HepG2 (cell line): ENCODE measurements at regions not wholly inside any gene's neighbourhood (a gene's known extent, or its start where the extent isn't known, plus 50 kb on each side); places are given as distances from the start of the nearest gene placed in this dataset.

Source experiments
- BORCS8-MEF2B ChIP-seq: sonication (generic); formaldehyde crosslinking; IDR thresholded peaks from 2 replicates; pipeline ENCODE4 v1.8.0; 2022; ENCODE audit warnings: mild to moderate bottlenecking, missing genetic modification reagents
- KLF9 ChIP-seq: IDR thresholded peaks from 2 replicates; pipeline ENCODE4 v1.6.1; 2016; ENCODE audit warnings: low read depth
- MXD4 ChIP-seq: IDR thresholded peaks from 2 replicates; pipeline ENCODE4 v1.6.1; 2016; ENCODE audit warnings: mild to moderate bottlenecking, missing biosample characterization, missing genetic modification reagents
- MYNN ChIP-seq: sonication (generic); formaldehyde crosslinking; IDR thresholded peaks from 2 replicates; pipeline ENCODE4 v1.4.0; 2020; ENCODE audit warnings: mild to moderate bottlenecking, low read depth, missing genetic modification reagents
- TF ChIP-seq, protein P1 (sequence below): IDR thresholded peaks from 2 replicates; pipeline ENCODE4 v1.6.1; 2016; ENCODE audit warnings: control low read depth
- TF ChIP-seq, protein P2 (sequence below): sonication (generic); formaldehyde crosslinking; IDR thresholded peaks from 2 replicates; pipeline ENCODE4 v1.5.1; 2020; ENCODE audit warnings: missing genetic modification reagents, mild to moderate bottlenecking, borderline replicate concordance
- TF ChIP-seq, protein P3 (sequence below): sonication (generic); formaldehyde crosslinking; IDR thresholded peaks from 2 replicates; pipeline ENCODE4 v1.8.0; 2022; ENCODE audit warnings: low read depth, missing genetic modification reagents
- TF ChIP-seq, protein P4 (sequence below): sonication (generic); formaldehyde crosslinking; IDR thresholded peaks from 2 replicates; pipeline ENCODE4 v1.5.1; 2020; ENCODE audit warnings: missing genetic modification reagents, mild to moderate bottlenecking, borderline replicate concordance

DNA sequence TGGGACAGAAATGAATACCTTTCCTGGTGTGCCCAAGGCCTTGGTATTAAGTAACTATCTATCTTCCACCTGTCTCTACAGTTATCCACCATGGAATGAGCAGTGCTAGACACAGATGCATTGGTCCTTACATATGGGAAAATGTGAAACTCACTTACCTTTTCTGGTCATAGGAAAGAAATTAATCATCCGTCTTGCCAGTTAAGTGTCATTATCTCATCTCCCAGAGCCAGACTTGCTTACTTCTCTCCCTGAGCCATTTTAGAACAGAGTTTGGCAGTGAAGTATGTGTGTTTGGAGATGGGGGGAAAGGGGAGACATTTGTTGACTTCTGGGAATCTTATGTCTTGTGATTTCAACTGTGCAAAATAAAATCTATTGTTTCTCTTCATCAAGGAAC is 1211.0 kb upstream of the CDH6 start (continued):
- TF ChIP-seq, protein P1, sequence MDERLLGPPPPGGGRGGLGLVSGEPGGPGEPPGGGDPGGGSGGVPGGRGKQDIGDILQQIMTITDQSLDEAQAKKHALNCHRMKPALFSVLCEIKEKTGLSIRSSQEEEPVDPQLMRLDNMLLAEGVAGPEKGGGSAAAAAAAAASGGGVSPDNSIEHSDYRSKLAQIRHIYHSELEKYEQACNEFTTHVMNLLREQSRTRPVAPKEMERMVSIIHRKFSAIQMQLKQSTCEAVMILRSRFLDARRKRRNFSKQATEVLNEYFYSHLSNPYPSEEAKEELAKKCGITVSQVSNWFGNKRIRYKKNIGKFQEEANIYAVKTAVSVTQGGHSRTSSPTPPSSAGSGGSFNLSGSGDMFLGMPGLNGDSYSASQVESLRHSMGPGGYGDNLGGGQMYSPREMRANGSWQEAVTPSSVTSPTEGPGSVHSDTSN = no peak
- TF ChIP-seq MXD4 (CRISPR knock-in tag) (no peak), MYNN (CRISPR knock-in tag) (no peak), BORCS8-MEF2B (CRISPR knock-in tag) (no peak), KLF9 (CRISPR knock-in tag) (no peak)
- TF ChIP-seq, protein P2, sequence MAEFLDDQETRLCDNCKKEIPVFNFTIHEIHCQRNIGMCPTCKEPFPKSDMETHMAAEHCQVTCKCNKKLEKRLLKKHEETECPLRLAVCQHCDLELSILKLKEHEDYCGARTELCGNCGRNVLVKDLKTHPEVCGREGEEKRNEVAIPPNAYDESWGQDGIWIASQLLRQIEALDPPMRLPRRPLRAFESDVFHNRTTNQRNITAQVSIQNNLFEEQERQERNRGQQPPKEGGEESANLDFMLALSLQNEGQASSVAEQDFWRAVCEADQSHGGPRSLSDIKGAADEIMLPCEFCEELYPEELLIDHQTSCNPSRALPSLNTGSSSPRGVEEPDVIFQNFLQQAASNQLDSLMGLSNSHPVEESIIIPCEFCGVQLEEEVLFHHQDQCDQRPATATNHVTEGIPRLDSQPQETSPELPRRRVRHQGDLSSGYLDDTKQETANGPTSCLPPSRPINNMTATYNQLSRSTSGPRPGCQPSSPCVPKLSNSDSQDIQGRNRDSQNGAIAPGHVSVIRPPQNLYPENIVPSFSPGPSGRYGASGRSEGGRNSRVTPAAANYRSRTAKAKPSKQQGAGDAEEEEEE (CRISPR knock-in tag) = no peak
- TF ChIP-seq, protein P3, sequence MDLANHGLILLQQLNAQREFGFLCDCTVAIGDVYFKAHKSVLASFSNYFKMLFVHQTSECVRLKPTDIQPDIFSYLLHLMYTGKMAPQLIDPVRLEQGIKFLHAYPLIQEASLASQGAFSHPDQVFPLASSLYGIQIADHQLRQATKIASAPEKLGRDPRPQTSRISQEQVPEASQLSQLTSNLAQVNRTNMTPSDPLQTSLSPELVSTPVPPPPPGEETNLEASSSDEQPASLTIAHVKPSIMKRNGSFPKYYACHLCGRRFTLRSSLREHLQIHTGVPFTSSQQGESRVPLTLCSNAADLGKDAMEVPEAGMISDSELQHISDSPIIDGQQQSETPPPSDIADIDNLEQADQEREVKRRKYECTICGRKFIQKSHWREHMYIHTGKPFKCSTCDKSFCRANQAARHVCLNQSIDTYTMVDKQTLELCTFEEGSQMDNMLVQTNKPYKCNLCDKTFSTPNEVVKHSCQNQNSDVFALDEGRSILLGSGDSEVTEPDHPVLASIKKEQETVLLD = no peak
- TF ChIP-seq, protein P4, sequence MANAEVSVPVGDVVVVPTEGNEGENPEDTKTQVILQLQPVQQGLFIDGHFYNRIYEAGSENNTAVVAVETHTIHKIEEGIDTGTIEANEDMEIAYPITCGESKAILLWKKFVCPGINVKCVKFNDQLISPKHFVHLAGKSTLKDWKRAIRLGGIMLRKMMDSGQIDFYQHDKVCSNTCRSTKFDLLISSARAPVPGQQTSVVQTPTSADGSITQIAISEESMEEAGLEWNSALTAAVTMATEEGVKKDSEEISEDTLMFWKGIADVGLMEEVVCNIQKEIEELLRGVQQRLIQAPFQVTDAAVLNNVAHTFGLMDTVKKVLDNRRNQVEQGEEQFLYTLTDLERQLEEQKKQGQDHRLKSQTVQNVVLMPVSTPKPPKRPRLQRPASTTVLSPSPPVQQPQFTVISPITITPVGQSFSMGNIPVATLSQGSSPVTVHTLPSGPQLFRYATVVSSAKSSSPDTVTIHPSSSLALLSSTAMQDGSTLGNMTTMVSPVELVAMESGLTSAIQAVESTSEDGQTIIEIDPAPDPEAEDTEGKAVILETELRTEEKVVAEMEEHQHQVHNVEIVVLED (CRISPR knock-in tag) = no peak
